NCI-H1105 (cell line): ENCODE measurements at regions not wholly inside any gene's neighbourhood (a gene's known extent, or its start where the extent isn't known, plus 50 kb on each side); places are given as distances from the start of the nearest gene placed in this dataset.
"Not testable (repeated sequence)": the region's sequence is repeated elsewhere in the genome, so short reads cannot be mapped to it uniquely, and the experiment has no call there.

Experiments
- DNase-seq: peaks from one replicate; lab custom pipeline; 2025; lab: John Stamatoyannopoulos, UW

- no peak for DNase-seq
Measured at GRCh38 chr17:53633856-53634255, 188.9 kb upstream of the KIF2B start.

GRCh38 chr17:53631486-53631885, 191.2 kb upstream of the KIF2B start:
- DNase-seq: no peak

- DNase-seq: no peak
Measured at GRCh38 chr17:53630638-53631037, 192.1 kb upstream of the KIF2B start.

- DNase-seq: no peak
Measured at GRCh38 chr17:53630115-53630514, 192.6 kb upstream of the KIF2B start.

- no peak for DNase-seq
Measured at GRCh38 chr17:53629188-53629587, 193.5 kb upstream of the KIF2B start.

GRCh38 chr17:53628011-53628410, 194.7 kb upstream of the KIF2B start:
- DNase-seq: no peak

- DNase-seq: no peak
Measured at GRCh38 chr17:53627511-53627910, 195.2 kb upstream of the KIF2B start.

GRCh38 chr17:53626286-53626685, 196.4 kb upstream of the KIF2B start:
- no peak for DNase-seq

- no peak for DNase-seq
Measured at GRCh38 chr17:53619025-53619424, 203.7 kb upstream of the KIF2B start.

- DNase-seq: not testable (repeated sequence)
Measured at GRCh38 chr17:53608208-53608607, 214.5 kb upstream of the KIF2B start.

- no peak for DNase-seq
Measured at GRCh38 chr17:53607475-53607874, 215.3 kb upstream of the KIF2B start.

GRCh38 chr17:53588317-53588716, 234.4 kb upstream of the KIF2B start:
- no peak for DNase-seq

- DNase-seq: no peak
Measured at GRCh38 chr17:53574038-53574437, 248.7 kb upstream of the KIF2B start.

GRCh38 chr17:53571342-53571741, 251.4 kb upstream of the KIF2B start:
- no peak for DNase-seq

- DNase-seq: no peak
Measured at GRCh38 chr17:53570731-53571130, 252.0 kb upstream of the KIF2B start.

- no peak for DNase-seq
Measured at GRCh38 chr17:53560953-53561352, 261.8 kb upstream of the KIF2B start.

- no peak for DNase-seq
Measured at GRCh38 chr17:53548252-53548651, 274.5 kb upstream of the KIF2B start.

- no peak for DNase-seq
Measured at GRCh38 chr17:53543472-53543871, 279.3 kb upstream of the KIF2B start.

GRCh38 chr17:53538129-53538617, 284.6 kb upstream of the KIF2B start:
- no peak for DNase-seq

- no peak for DNase-seq
Measured at GRCh38 chr17:53527473-53527872, 295.3 kb upstream of the KIF2B start.

GRCh38 chr17:53525590-53525989, 297.1 kb upstream of the KIF2B start:
- DNase-seq: no peak

- DNase-seq: no peak
Measured at GRCh38 chr17:53516636-53517035, 306.1 kb upstream of the KIF2B start.

GRCh38 chr17:53499277-53499676, 323.4 kb upstream of the KIF2B start:
- DNase-seq: no peak

GRCh38 chr17:53496356-53496755, 326.4 kb upstream of the KIF2B start:
- DNase-seq: no peak

GRCh38 chr17:53492532-53492931, 330.2 kb upstream of the KIF2B start:
- no peak for DNase-seq
